ENCODE measurements at regions not wholly inside any gene's neighbourhood (a gene's known extent, or its start where the extent isn't known, plus 50 kb on each side); places are given as distances from the start of the nearest gene placed in this dataset.

- no peak for TF ChIP-seq CTCF (IDR thresholded peaks at IDR 0.05)
- H3K27ac ChIP-seq: no peak overlapping the region
- ATAC-seq (no peak), DNase-seq (no peak)
- peaks cover 3% of the 10 kb centered on the region for H3K9me3 ChIP-seq
- intact Hi-C loops (cut with DNase I): no loop called here
- H3K36me3 ChIP-seq: no peaks in the 10 kb centered on the region
- no peak overlapping the region for H3K4me3 ChIP-seq
- no peaks in the 10 kb centered on the region for H3K27me3 ChIP-seq (ENCODE audit: low read depth)
- H3K4me1 ChIP-seq: no peaks in the 10 kb centered on the region
Measured at GRCh38 chr10:9668411-9668810, 1349.3 kb upstream of the CELF2 start.

GRCh38 chr10:9670911-9671310 lies 1346.8 kb upstream of the CELF2 start:
- no peak for ATAC-seq
- no peaks in the 10 kb centered on the region for H3K27me3 ChIP-seq (ENCODE audit: low read depth)
- H3K9me3 ChIP-seq: no peaks in the 10 kb centered on the region
- no peak for TF ChIP-seq CTCF (IDR thresholded peaks at IDR 0.05)
- H3K27ac ChIP-seq: no peak overlapping the region
- no peaks in the 10 kb centered on the region for H3K36me3 ChIP-seq
- no peak overlapping the region for H3K4me3 ChIP-seq
- H3K4me1 ChIP-seq: no peaks in the 10 kb centered on the region
- intact Hi-C loops (cut with DNase I): no loop called here
- DNase-seq: no peak

- intact Hi-C loops (cut with DNase I): no loop called here
- Histone ChIP-seq H3K36me3 (no peaks in the 10 kb centered on the region), H3K27ac (no peak overlapping the region), H3K27me3 (ENCODE audit: low read depth) (no peaks in the 10 kb centered on the region), H3K4me3 (no peak overlapping the region), H3K9me3 (no peaks in the 10 kb centered on the region), H3K4me1 (no peaks in the 10 kb centered on the region)
- ATAC-seq (no peak), DNase-seq (no peak)
- no peak for TF ChIP-seq CTCF (IDR thresholded peaks at IDR 0.05)
Measured at GRCh38 chr10:9681655-9682054, 1336.0 kb upstream of the CELF2 start.

- no peaks in the 10 kb centered on the region for H3K9me3 ChIP-seq
- intact Hi-C loops (cut with DNase I): no loop called here
- H3K36me3 ChIP-seq: no peaks in the 10 kb centered on the region
- DNase-seq (no peak), ATAC-seq (no peak)
- TF ChIP-seq CTCF (IDR thresholded peaks at IDR 0.05): no peak
- H3K4me1 ChIP-seq: no peaks in the 10 kb centered on the region
- no peak overlapping the region for H3K4me3 ChIP-seq
- H3K27ac ChIP-seq: no peak overlapping the region
- no peaks in the 10 kb centered on the region for H3K27me3 ChIP-seq (ENCODE audit: low read depth)
Measured at GRCh38 chr10:9682802-9683201, 1334.9 kb upstream of the CELF2 start.

- ATAC-seq: no peak
- no peak for TF ChIP-seq CTCF (IDR thresholded peaks at IDR 0.05)
- no peak overlapping the region for H3K4me3 ChIP-seq
Measured at GRCh38 chr10:9684186-9684585, 1333.5 kb upstream of the CELF2 start.

GRCh38 chr10:9685596-9685995 lies 1332.1 kb upstream of the CELF2 start:
- H3K27me3 ChIP-seq (ENCODE audit: low read depth): no peaks in the 10 kb centered on the region
- no peaks in the 10 kb centered on the region for H3K9me3 ChIP-seq
- H3K27ac ChIP-seq: no peak overlapping the region
- no peak overlapping the region for H3K4me3 ChIP-seq
- TF ChIP-seq CTCF (IDR thresholded peaks at IDR 0.05): no peak
- H3K36me3 ChIP-seq: no peaks in the 10 kb centered on the region
- intact Hi-C loops (cut with DNase I): no loop called here
- ATAC-seq (no peak), DNase-seq (no peak)
- no peaks in the 10 kb centered on the region for H3K4me1 ChIP-seq

More at GRCh38 chr10:9684186-9684585, 1333.5 kb upstream of the CELF2 start:
- Histone ChIP-seq H3K4me1 (no peaks in the 10 kb centered on the region), H3K9me3 (no peaks in the 10 kb centered on the region), H3K27ac (no peak overlapping the region), H3K36me3 (no peaks in the 10 kb centered on the region), H3K27me3 (ENCODE audit: low read depth) (no peaks in the 10 kb centered on the region)
- no peak for DNase-seq
- intact Hi-C loops (cut with DNase I): no loop called here
